H1 (cell line): ENCODE measurements at regions not wholly inside any gene's neighbourhood (a gene's known extent, or its start where the extent isn't known, plus 50 kb on each side); places are given as distances from the start of the nearest gene placed in this dataset.

Experiments used
- CHD2 ChIP-seq: IDR thresholded peaks from 2 replicates; pipeline ENCODE4 v1.6.1; 2012; ENCODE audit warnings: low read length, improper control_type of control experiment
- HDAC6 ChIP-seq: IDR thresholded peaks from one replicate; pipeline ENCODE4 v1.7.1; 2012; ENCODE audit warnings: low read depth, mild to moderate bottlenecking, inconsistent platforms, low read length, moderate library complexity
- KDM5A ChIP-seq: fragments of 200-600 bp; IDR thresholded peaks from 2 replicates; pipeline ENCODE4 v1.7.1; 2012; ENCODE audit warnings: mild to moderate bottlenecking, low read length, inconsistent platforms, mixed read lengths
- NANOG ChIP-seq: IDR thresholded peaks from 2 replicates; pipeline ENCODE4 v1.6.1; 2011; ENCODE audit warnings: low read length, low read depth, mild to moderate bottlenecking, inconsistent platforms; ENCODE audit not compliant: insufficient read depth, poor library complexity, severe bottlenecking
- POU5F1 ChIP-seq: IDR thresholded peaks from 2 replicates; pipeline ENCODE4 v1.6.1; 2011; ENCODE audit warnings: low read depth, mild to moderate bottlenecking, low read length, moderate library complexity
- RBBP5 ChIP-seq: IDR thresholded peaks from 2 replicates; pipeline ENCODE4 v1.7.1; 2012; ENCODE audit warnings: low read depth, mild to moderate bottlenecking, inconsistent platforms, low read length, moderate library complexity, borderline replicate concordance
- SP4 ChIP-seq: IDR thresholded peaks from 2 replicates; pipeline ENCODE4 v1.6.1; 2012; ENCODE audit warnings: low read length, inconsistent platforms
- TAF1 ChIP-seq: IDR thresholded peaks from 2 replicates; pipeline ENCODE4 v1.6.1; 2011; ENCODE audit warnings: mild to moderate bottlenecking, low read depth, low read length
- ZNF274 ChIP-seq: IDR thresholded peaks from 2 replicates; pipeline ENCODE4 v1.7.0; 2012; ENCODE audit warnings: low read length, borderline replicate concordance; ENCODE audit errors: extremely low read depth
- TF ChIP-seq, protein P1 (sequence below): fragments of 300-600 bp; sonication (generic); IDR thresholded peaks from 2 replicates; pipeline ENCODE4 v1.7.1; 2012; ENCODE audit warnings: low read length, moderate library complexity, mild to moderate bottlenecking, inconsistent platforms; ENCODE audit not compliant: insufficient replicate concordance

DNA sequence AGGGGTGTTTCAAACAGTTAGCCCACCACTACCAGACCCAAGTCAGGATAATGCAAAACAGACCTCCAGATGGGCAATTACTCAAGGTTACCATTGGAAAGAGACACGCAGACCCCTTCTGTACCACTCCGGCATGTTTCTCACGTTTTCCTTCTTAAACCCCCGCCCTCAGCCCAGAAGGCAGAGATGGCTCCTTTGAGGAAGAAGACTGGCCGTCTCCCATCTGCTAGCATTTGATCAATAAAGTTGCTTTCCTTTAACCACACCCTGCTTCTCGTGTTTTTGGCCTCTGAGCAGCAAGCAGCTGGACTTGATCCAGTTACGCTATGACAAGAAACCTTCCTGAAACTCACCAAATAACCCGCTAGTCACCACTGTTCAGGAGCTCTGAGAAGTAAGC, 1012.4 kb upstream of the GYPC start (continued):
- TF ChIP-seq, protein P1, sequence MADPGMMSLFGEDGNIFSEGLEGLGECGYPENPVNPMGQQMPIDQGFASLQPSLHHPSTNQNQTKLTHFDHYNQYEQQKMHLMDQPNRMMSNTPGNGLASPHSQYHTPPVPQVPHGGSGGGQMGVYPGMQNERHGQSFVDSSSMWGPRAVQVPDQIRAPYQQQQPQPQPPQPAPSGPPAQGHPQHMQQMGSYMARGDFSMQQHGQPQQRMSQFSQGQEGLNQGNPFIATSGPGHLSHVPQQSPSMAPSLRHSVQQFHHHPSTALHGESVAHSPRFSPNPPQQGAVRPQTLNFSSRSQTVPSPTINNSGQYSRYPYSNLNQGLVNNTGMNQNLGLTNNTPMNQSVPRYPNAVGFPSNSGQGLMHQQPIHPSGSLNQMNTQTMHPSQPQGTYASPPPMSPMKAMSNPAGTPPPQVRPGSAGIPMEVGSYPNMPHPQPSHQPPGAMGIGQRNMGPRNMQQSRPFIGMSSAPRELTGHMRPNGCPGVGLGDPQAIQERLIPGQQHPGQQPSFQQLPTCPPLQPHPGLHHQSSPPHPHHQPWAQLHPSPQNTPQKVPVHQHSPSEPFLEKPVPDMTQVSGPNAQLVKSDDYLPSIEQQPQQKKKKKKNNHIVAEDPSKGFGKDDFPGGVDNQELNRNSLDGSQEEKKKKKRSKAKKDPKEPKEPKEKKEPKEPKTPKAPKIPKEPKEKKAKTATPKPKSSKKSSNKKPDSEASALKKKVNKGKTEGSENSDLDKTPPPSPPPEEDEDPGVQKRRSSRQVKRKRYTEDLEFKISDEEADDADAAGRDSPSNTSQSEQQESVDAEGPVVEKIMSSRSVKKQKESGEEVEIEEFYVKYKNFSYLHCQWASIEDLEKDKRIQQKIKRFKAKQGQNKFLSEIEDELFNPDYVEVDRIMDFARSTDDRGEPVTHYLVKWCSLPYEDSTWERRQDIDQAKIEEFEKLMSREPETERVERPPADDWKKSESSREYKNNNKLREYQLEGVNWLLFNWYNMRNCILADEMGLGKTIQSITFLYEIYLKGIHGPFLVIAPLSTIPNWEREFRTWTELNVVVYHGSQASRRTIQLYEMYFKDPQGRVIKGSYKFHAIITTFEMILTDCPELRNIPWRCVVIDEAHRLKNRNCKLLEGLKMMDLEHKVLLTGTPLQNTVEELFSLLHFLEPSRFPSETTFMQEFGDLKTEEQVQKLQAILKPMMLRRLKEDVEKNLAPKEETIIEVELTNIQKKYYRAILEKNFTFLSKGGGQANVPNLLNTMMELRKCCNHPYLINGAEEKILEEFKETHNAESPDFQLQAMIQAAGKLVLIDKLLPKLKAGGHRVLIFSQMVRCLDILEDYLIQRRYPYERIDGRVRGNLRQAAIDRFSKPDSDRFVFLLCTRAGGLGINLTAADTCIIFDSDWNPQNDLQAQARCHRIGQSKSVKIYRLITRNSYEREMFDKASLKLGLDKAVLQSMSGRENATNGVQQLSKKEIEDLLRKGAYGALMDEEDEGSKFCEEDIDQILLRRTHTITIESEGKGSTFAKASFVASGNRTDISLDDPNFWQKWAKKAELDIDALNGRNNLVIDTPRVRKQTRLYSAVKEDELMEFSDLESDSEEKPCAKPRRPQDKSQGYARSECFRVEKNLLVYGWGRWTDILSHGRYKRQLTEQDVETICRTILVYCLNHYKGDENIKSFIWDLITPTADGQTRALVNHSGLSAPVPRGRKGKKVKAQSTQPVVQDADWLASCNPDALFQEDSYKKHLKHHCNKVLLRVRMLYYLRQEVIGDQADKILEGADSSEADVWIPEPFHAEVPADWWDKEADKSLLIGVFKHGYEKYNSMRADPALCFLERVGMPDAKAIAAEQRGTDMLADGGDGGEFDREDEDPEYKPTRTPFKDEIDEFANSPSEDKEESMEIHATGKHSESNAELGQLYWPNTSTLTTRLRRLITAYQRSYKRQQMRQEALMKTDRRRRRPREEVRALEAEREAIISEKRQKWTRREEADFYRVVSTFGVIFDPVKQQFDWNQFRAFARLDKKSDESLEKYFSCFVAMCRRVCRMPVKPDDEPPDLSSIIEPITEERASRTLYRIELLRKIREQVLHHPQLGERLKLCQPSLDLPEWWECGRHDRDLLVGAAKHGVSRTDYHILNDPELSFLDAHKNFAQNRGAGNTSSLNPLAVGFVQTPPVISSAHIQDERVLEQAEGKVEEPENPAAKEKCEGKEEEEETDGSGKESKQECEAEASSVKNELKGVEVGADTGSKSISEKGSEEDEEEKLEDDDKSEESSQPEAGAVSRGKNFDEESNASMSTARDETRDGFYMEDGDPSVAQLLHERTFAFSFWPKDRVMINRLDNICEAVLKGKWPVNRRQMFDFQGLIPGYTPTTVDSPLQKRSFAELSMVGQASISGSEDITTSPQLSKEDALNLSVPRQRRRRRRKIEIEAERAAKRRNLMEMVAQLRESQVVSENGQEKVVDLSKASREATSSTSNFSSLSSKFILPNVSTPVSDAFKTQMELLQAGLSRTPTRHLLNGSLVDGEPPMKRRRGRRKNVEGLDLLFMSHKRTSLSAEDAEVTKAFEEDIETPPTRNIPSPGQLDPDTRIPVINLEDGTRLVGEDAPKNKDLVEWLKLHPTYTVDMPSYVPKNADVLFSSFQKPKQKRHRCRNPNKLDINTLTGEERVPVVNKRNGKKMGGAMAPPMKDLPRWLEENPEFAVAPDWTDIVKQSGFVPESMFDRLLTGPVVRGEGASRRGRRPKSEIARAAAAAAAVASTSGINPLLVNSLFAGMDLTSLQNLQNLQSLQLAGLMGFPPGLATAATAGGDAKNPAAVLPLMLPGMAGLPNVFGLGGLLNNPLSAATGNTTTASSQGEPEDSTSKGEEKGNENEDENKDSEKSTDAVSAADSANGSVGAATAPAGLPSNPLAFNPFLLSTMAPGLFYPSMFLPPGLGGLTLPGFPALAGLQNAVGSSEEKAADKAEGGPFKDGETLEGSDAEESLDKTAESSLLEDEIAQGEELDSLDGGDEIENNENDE, result no peak
- TF ChIP-seq SP4 (no peak), POU5F1 (no peak), CHD2 (no peak), TAF1 (no peak), KDM5A (no peak), NANOG (no peak), ZNF274 (no peak), RBBP5 (no peak), HDAC6 (no peak)
